Neural progenitor cell (in vitro differentiated cells): ENCODE measurements at regions not wholly inside any gene's neighbourhood (a gene's known extent, or its start where the extent isn't known, plus 50 kb on each side); places are given as distances from the start of the nearest gene placed in this dataset.

Experiments
- DNase-seq: peaks from one replicate; pipeline ENCODE4 v3.0.0-alpha.2; 2016; ENCODE audit warnings: low spot score
- H2AFZ ChIP-seq: fragments of 200-600 bp; sonication (generic); replicated peaks from 2 replicates; pipeline ENCODE4 v1.6.1; 2016; ENCODE audit warnings: antibody characterized with exemption
- H3F3A ChIP-seq: fragments of 200-600 bp; sonication (generic); 2 replicates; pipeline ENCODE4 v1.6.1; 2016; ENCODE audit warnings: antibody characterized with exemption, low read depth
- H3K27ac ChIP-seq: fragments of 200-600 bp; sonication (generic); 2 replicates; pipeline ENCODE4 v1.5.1; 2016; ENCODE audit warnings: mild to moderate bottlenecking
- H3K27me3 ChIP-seq: fragments of 200-600 bp; sonication (generic); 2 replicates; pipeline ENCODE4 v1.6.1; 2016; ENCODE audit warnings: mild to moderate bottlenecking, moderate library complexity
- H3K36me3 ChIP-seq: fragments of 200-600 bp; sonication (generic); 2 replicates; pipeline ENCODE4 v1.5.1; 2016
- H3K4me1 ChIP-seq: fragments of 200-600 bp; sonication (generic); 2 replicates; pipeline ENCODE4 v1.6.1; 2016; ENCODE audit warnings: mixed run types
- H3K4me2 ChIP-seq: fragments of 200-600 bp; sonication (generic); 2 replicates; pipeline ENCODE4 v1.6.1; 2016
- H3K4me3 ChIP-seq: fragments of 200-600 bp; sonication (generic); 2 replicates; pipeline ENCODE4 v1.5.1; 2016
- H3K79me2 ChIP-seq: fragments of 200-600 bp; sonication (generic); 2 replicates; pipeline ENCODE4 v1.6.1; 2016; ENCODE audit warnings: low read depth
- H3K9ac ChIP-seq: fragments of 200-600 bp; sonication (generic); 2 replicates; pipeline ENCODE4 v1.6.1; 2016
- H3K9me3 ChIP-seq: fragments of 200-600 bp; sonication (generic); 2 replicates; pipeline ENCODE4 v1.5.1; 2016; ENCODE audit warnings: low read depth
- H4K20me1 ChIP-seq: fragments of 200-600 bp; sonication (generic); 2 replicates; pipeline ENCODE4 v1.6.1; 2016; ENCODE audit warnings: low read depth
- H3K27ac Mint-ChIP-seq: 3 replicates; pipeline ENCODE4 v1.8.0; 2021; ENCODE audit warnings: mixed read lengths
- H3K27me3 Mint-ChIP-seq: 2 replicates; pipeline ENCODE4 v1.8.0; 2022; ENCODE audit warnings: low read depth, mild to moderate bottlenecking, inconsistent platforms, moderate library complexity, mixed read lengths; ENCODE audit not compliant: insufficient read depth
- H3K36me3 Mint-ChIP-seq: 3 replicates; pipeline ENCODE4 v1.8.0; 2021; ENCODE audit warnings: mixed read lengths
- H3K4me1 Mint-ChIP-seq: 3 replicates; pipeline ENCODE4 v1.8.0; 2021; ENCODE audit warnings: mixed read lengths
- H3K4me3 Mint-ChIP-seq: 3 replicates; pipeline ENCODE4 v1.8.0; 2021; ENCODE audit warnings: mild to moderate bottlenecking, moderate library complexity, mixed read lengths
- H3K9me3 Mint-ChIP-seq: 3 replicates; pipeline ENCODE4 v1.8.0; 2020; ENCODE audit warnings: mixed read lengths
- CTCF ChIP-seq: fragments of 200-600 bp; sonication (generic); IDR thresholded peaks from 2 replicates; pipeline ENCODE4 v1.5.1; 2017; ENCODE audit warnings: antibody characterized with exemption, mild to moderate bottlenecking
- EZH2 ChIP-seq: fragments of 200-600 bp; sonication (generic); IDR thresholded peaks from 2 replicates; pipeline ENCODE4 v1.6.1; 2017; ENCODE audit warnings: antibody characterized with exemption, mild to moderate bottlenecking, moderate library complexity
- EZH2phosphoT487 ChIP-seq: fragments of 200-600 bp; sonication (generic); IDR thresholded peaks from 2 replicates; pipeline ENCODE4 v1.6.1; 2017; ENCODE audit warnings: antibody characterized with exemption

GRCh38 chrX:63436865-63437264 lies 85.7 kb upstream of the SPIN4 start:
- H3K27ac Mint-ChIP-seq: no peak overlapping the region

DNA sequence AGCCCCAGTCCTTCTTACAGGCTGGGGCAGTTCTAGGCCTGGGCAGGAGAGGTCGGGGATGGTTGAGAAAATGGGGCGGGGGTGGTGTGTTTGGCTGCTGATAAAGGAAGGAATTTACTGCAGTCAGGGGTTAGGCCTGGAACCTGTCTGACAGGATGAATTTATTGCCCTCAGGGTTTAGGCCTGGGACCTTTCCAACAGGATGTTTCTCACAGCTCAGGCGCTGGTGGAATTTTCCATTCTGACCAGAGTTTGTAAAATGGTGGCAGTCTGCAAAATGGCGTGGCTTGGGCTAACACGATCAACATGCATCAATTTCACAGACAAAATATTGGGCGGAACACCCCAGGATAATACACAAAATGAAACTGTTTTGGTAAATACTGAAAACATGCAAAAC lies 83.5 kb upstream of the SPIN4 start:
- Histone ChIP-seq H2AFZ (no peak overlapping the region), H3K27me3 (no peaks in the 10 kb centered on the region), H3F3A (no peaks in the 10 kb centered on the region), H3K9ac (no peak overlapping the region), H3K27ac (no peak overlapping the region), H3K36me3 (no peaks in the 10 kb centered on the region), H3K4me3 (no peak overlapping the region), H4K20me1 (no peaks in the 10 kb centered on the region), H3K9me3 (no peaks in the 10 kb centered on the region), H3K4me1 (no peaks in the 10 kb centered on the region), H3K4me2 (no peak overlapping the region), H3K79me2 (no peaks in the 10 kb centered on the region)
- H3K27ac Mint-ChIP-seq: no peak overlapping the region
- peaks cover 10% of the 10 kb centered on the region for H3K9me3 Mint-ChIP-seq
- DNase-seq: no peak
- H3K4me1 Mint-ChIP-seq: no peaks in the 10 kb centered on the region
- H3K36me3 Mint-ChIP-seq: peaks cover 2% of the 10 kb centered on the region
- H3K27me3 Mint-ChIP-seq: peaks cover 3% of the 10 kb centered on the region
- no peak overlapping the region for H3K4me3 Mint-ChIP-seq
- TF ChIP-seq CTCF (no peak), EZH2 (no peak), EZH2phosphoT487 (no peak)

More at GRCh38 chrX:63436865-63437264, 85.7 kb upstream of the SPIN4 start:
- H3K4me3 Mint-ChIP-seq: no peak overlapping the region
- no peaks in the 10 kb centered on the region for H3K4me1 ChIP-seq
- H2AFZ ChIP-seq: no peak overlapping the region
- H3K4me2 ChIP-seq: no peak overlapping the region
- H3K9ac ChIP-seq: no peak overlapping the region
- no peaks in the 10 kb centered on the region for H3F3A ChIP-seq
- no peaks in the 10 kb centered on the region for H3K9me3 ChIP-seq
- H3K27me3 ChIP-seq: no peaks in the 10 kb centered on the region
- H3K36me3 ChIP-seq: no peaks in the 10 kb centered on the region
- no peaks in the 10 kb centered on the region for H3K79me2 ChIP-seq
- TF ChIP-seq EZH2phosphoT487 (no peak), EZH2 (no peak), CTCF (no peak)
- H3K36me3 Mint-ChIP-seq: peaks cover 2% of the 10 kb centered on the region
- no peaks in the 10 kb centered on the region for H3K4me1 Mint-ChIP-seq
- H3K9me3 Mint-ChIP-seq: peaks cover 13% of the 10 kb centered on the region
- no peaks in the 10 kb centered on the region for H4K20me1 ChIP-seq
- peaks cover 3% of the 10 kb centered on the region for H3K27me3 Mint-ChIP-seq
- H3K4me3 ChIP-seq: no peak overlapping the region
- no peak for DNase-seq
- no peak overlapping the region for H3K27ac ChIP-seq

GRCh38 chrX:63434206-63434605 lies 83.1 kb upstream of the SPIN4 start:
- H3K27me3 ChIP-seq: no peaks in the 10 kb centered on the region
- H3K4me1 ChIP-seq: no peaks in the 10 kb centered on the region
- H3K36me3 ChIP-seq: no peaks in the 10 kb centered on the region
- peaks cover 3% of the 10 kb centered on the region for H3K27me3 Mint-ChIP-seq
- no peak for TF ChIP-seq CTCF
- no peak for TF ChIP-seq EZH2phosphoT487
- TF ChIP-seq EZH2: no peak
- no peaks in the 10 kb centered on the region for H4K20me1 ChIP-seq
- DNase-seq: no peak
- H3K9me3 Mint-ChIP-seq: peaks cover 10% of the 10 kb centered on the region
- peaks cover 2% of the 10 kb centered on the region for H3K36me3 Mint-ChIP-seq
- H3F3A ChIP-seq: no peaks in the 10 kb centered on the region
- H3K9ac ChIP-seq: no peak overlapping the region
- H3K4me2 ChIP-seq: no peak overlapping the region
- H3K4me1 Mint-ChIP-seq: no peaks in the 10 kb centered on the region
- H3K27ac Mint-ChIP-seq: no peak overlapping the region
- no peak overlapping the region for H2AFZ ChIP-seq
- H3K9me3 ChIP-seq: no peaks in the 10 kb centered on the region
- no peaks in the 10 kb centered on the region for H3K79me2 ChIP-seq
- no peak overlapping the region for H3K4me3 ChIP-seq
- H3K4me3 Mint-ChIP-seq: no peak overlapping the region
- no peak overlapping the region for H3K27ac ChIP-seq

DNA sequence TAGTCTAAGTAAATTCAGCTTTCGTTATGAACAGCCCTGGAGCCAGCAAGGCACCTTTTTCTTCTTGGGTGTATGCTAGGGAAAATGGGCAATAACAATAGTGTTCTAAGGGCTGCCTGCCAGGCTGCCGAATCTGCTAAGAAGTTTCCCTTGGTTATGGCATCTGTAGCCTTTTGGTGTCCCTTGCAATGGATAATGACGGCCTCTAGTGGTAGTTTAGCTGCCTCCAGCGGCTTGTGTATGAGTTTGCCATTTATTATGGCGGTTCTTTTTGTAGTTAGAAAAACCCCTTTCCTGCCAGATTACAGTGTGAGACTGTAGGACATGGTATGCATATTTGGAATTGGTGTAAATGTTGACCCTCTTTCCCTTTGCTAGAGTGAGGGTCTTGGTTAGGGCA lies 78.9 kb upstream of the SPIN4 start:
- H2AFZ ChIP-seq: no peak overlapping the region
- Mint-ChIP-seq H3K27me3 (peaks cover 3% of the 10 kb centered on the region), H3K9me3 (peaks cover 7% of the 10 kb centered on the region), H3K27ac (no peak overlapping the region), H3K4me1 (no peaks in the 10 kb centered on the region), H3K4me3 (no peak overlapping the region), H3K36me3 (peaks cover 3% of the 10 kb centered on the region)
- DNase-seq: no peak
- no peak overlapping the region for H3K4me3 ChIP-seq
- no peaks in the 10 kb centered on the region for H3K36me3 ChIP-seq
- H3K27ac ChIP-seq: no peak overlapping the region
- H3F3A ChIP-seq: no peaks in the 10 kb centered on the region
- no peak overlapping the region for H3K9ac ChIP-seq
- no peak overlapping the region for H3K4me2 ChIP-seq
- H3K27me3 ChIP-seq: no peaks in the 10 kb centered on the region
- H3K4me1 ChIP-seq: no peaks in the 10 kb centered on the region
- peaks cover 6% of the 10 kb centered on the region for H3K9me3 ChIP-seq
- no peaks in the 10 kb centered on the region for H3K79me2 ChIP-seq
- TF ChIP-seq CTCF (peak; percentile 21), EZH2 (no peak)
- H4K20me1 ChIP-seq: no peaks in the 10 kb centered on the region
